ENCODE measurements at regions not wholly inside any gene's neighbourhood (a gene's known extent, or its start where the extent isn't known, plus 50 kb on each side); places are given as distances from the start of the nearest gene placed in this dataset.

DNA sequence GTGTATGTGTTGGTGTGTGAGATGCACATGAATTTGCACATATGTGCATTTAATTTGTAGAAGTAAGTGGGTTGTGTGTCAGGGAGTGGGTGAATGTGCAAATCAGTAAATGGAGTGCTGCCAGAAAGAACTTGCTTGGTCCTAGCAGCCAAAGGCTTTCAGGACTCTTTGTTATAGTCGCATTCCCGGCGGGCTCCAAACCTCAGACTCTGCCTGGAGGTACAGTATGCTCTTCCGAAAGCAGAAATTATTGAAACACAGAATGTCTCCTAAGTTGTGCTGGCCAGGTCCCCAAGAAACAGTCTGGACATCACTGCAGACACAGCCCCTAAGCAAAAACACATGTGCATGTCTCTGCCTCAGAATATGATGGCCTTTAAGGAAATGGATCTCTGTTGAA, 232.4 kb downstream of the INSIG2 start:
- TF ChIP-seq, protein P1, sequence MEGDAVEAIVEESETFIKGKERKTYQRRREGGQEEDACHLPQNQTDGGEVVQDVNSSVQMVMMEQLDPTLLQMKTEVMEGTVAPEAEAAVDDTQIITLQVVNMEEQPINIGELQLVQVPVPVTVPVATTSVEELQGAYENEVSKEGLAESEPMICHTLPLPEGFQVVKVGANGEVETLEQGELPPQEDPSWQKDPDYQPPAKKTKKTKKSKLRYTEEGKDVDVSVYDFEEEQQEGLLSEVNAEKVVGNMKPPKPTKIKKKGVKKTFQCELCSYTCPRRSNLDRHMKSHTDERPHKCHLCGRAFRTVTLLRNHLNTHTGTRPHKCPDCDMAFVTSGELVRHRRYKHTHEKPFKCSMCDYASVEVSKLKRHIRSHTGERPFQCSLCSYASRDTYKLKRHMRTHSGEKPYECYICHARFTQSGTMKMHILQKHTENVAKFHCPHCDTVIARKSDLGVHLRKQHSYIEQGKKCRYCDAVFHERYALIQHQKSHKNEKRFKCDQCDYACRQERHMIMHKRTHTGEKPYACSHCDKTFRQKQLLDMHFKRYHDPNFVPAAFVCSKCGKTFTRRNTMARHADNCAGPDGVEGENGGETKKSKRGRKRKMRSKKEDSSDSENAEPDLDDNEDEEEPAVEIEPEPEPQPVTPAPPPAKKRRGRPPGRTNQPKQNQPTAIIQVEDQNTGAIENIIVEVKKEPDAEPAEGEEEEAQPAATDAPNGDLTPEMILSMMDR (IDR thresholded peaks at IDR 0.05; ENCODE audit: insufficient read depth, low read length, missing control alignments): no peak
- no peak overlapping the region for H3K4me3 ChIP-seq (ENCODE audit: low read depth, low read length)
- POLR2A ChIA-PET: no interaction called here
- CTCF ChIA-PET: no interaction called here
- no peak for DNase-seq (ENCODE audit: low read depth, low spot score)

DNA sequence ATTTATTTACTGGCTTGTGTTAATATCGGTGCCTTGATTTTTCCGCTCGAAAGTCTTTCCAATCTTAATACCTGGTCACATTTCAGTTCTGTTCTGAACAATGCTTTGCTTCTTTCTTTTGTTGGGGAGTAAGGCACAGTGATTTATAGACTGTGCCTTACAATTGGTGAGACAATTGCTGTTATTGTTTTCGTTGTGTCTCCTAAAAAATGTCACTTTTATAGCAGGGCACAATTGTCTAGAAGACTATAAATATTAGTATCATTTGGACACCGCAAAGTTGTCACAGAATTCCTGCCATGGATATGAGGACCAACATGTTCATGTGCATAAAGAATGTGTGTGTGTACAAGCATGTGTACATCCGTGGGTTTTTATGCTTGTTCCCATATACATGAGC, 231.9 kb downstream of the INSIG2 start:
- DNase-seq (ENCODE audit: low read depth, low spot score): no peak
- CTCF ChIA-PET: no interaction called here
- H3K4me3 ChIP-seq (ENCODE audit: low read depth, low read length): no peak overlapping the region
- TF ChIP-seq, protein P1 (IDR thresholded peaks at IDR 0.05; ENCODE audit: insufficient read depth, low read length, missing control alignments): no peak
- POLR2A ChIA-PET: no interaction called here

DNA sequence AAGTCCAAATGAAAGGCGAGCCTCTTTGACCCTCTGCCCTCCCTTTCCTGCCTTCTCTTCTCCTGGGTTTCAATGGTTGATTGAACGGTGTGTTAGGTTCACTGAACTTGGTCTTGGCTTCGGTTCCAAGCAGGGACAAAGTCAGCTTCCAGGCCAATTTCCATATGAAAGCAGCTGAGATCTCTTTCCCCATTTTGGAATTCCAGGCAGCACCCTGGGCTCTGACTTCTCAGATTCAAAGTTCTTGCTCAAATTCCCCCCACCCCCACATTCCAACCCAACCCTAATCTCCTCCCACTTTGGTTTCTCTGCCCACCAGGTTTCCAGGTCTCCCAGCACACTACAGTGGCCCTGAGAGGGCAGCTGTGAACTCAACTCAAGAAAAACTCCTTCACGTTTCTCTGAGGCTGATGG, 231.0 kb downstream of the INSIG2 start:
- DNase-seq (ENCODE audit: low read depth, low spot score): no peak
- TF ChIP-seq, protein P1 (IDR thresholded peaks at IDR 0.05; ENCODE audit: insufficient read depth, low read length, missing control alignments): no peak
- ChIA-PET CTCF (interaction anchor here (1.1 kb wide), 1 partner anchor 33 kb away, joined by 3 read pairs; no protein-coding TSS in a partner anchor), POLR2A (no interaction called here)
- H3K4me3 ChIP-seq (ENCODE audit: low read depth, low read length): no peak overlapping the region

DNA sequence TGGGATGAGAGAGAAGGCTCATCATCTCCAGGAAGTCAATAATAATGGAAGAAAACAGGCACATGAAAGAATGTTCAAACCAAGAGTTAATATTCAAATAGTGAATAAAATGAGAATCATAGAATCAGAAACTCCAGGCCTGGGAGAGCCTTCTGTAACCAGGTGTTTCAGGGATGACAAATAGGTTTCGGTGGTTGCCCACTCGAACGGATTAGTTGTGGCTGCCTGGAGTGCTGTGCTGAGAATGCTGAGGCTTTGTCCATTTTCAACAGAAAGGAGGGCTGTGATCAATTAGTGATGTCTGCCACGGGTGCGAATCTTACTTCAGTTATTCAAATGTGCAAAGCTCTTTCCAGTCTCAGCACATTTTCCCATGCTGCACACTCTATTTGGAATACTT, 227.3 kb downstream of the INSIG2 start:
- no peak overlapping the region for H3K4me3 ChIP-seq (ENCODE audit: low read depth, low read length)
- no peak for DNase-seq (ENCODE audit: low read depth, low spot score)
- CTCF ChIA-PET: no interaction called here
- TF ChIP-seq, protein P1 (IDR thresholded peaks at IDR 0.05; ENCODE audit: insufficient read depth, low read length, missing control alignments): no peak
- POLR2A ChIA-PET: no interaction called here

DNA sequence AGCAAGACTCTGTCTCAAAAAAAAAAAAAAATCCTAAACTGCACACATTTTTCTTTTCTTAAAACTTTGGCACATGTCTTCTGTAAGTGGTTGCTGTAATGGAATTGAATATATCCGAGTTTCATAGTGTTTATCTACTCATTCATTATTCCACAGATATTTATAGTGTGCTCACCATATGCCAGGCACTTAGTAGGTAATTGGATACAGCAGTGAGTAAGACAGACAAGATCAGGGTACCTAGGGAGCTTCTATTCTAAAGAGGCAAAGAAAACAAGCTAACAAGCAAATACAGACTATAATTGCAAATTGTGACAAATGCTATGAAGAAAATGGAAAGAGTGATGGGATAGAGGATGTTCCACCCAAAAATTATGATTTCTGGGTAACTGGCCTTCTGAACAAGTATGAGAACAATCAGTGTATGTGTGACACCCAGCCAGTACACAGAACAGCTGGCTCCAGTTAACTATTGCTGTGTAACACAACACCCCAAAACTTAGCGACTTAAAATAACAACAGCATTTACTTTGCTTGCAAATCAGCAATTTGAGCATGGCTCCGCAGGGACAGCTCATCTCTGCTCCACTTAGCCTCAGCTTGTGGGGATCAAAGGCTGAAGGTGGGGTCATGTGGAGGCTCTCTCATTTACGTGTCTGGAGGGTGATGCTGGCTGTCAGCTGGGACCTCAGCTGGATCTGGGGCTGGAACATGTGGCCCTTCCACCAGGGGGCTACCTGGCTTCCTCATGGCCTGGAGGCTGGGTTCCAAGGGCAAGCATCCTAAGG, 224.9 kb downstream of the INSIG2 start:
- no peak for DNase-seq (ENCODE audit: low read depth, low spot score)
- ChIA-PET CTCF (interaction anchor here (2.0 kb wide), 1 partner anchor 91 kb away, joined by 5 read pairs; no protein-coding TSS in a partner anchor), POLR2A (no interaction called here)
- TF ChIP-seq, protein P1 (IDR thresholded peaks at IDR 0.05; ENCODE audit: insufficient read depth, low read length, missing control alignments): no peak
- no peak overlapping the region for H3K4me3 ChIP-seq (ENCODE audit: low read depth, low read length)

DNA sequence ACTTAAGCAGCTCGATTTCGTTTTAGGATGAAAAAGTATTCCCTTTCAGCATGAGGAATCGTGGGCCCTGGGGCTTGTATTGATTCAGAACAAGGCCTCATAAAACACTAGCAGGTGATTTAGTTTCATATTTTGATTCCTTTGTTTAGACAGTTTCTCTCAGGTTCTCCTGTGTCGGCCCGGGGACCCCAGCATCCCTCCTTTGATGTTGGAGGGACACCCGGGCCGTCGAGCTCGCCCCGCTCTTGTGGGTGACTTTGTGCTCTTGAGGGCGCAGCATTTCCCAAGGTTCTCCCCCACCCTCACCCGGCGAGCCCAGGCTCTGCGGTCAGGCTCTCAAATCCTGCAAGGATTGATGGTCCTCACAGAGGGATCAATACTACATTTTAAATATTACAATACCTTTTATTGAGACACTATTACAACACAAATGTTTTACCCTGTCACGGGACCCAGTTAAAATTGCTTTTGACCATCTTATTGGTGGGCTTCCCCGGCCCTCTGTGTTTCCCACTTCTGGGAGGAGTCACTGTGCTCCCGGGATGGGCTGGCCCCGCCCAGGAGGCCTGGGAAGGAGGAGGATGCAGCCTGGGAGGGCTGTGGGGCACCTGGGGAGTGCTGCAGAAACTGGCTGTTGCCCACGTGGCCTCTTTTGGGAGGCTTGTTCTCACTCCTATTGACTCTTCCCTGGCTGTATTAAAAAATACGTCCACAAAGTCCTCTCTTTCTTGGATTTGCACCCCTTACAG, 222.6 kb downstream of the INSIG2 start:
- no peak for DNase-seq (ENCODE audit: low read depth, low spot score)
- POLR2A ChIA-PET: no interaction called here
- CTCF ChIA-PET: interaction anchor here (0.6 to 1.0 kb wide), 2 partner anchors 9 to 52 kb away, joined by 3 read pairs; no protein-coding TSS in a partner anchor
- peak overlapping the region; percentile 53 for H3K4me3 ChIP-seq (ENCODE audit: low read depth, low read length)
- TF ChIP-seq, protein P1 (IDR thresholded peaks at IDR 0.05; ENCODE audit: insufficient read depth, low read length, missing control alignments): no peak

Data from AG04449 (cell line).